ENCODE measurements at regions not wholly inside any gene's neighbourhood (a gene's known extent, or its start where the extent isn't known, plus 50 kb on each side); places are given as distances from the start of the nearest gene placed in this dataset.
"Not testable (repeated sequence)": the region's sequence is repeated elsewhere in the genome, so short reads cannot be mapped to it uniquely, and the experiment has no call there.

GRCh38 chr5:145015146-145015545 is 820.0 kb downstream of the PRELID2 start:
- Mint-ChIP-seq H3K27me3 (no peaks in the 10 kb centered on the region), H3K9me3 (no peaks in the 10 kb centered on the region), H3K36me3 (ENCODE audit: low read depth) (no peaks in the 10 kb centered on the region), H3K27ac (no peak overlapping the region), H3K4me3 (no peak overlapping the region), H3K4me1 (no peaks in the 10 kb centered on the region)
- CTCF ChIA-PET: no interaction called here
- DNase-seq: no peak
- POLR2A ChIA-PET: no interaction called here

- Mint-ChIP-seq H3K9me3 (no peaks in the 10 kb centered on the region), H3K36me3 (ENCODE audit: low read depth) (no peaks in the 10 kb centered on the region), H3K4me3 (no peak overlapping the region), H3K4me1 (no peaks in the 10 kb centered on the region), H3K27me3 (no peaks in the 10 kb centered on the region), H3K27ac (no peak overlapping the region)
- DNase-seq: no peak
- ChIA-PET POLR2A (no interaction called here), CTCF (no interaction called here)
Observed at GRCh38 chr5:145014109-145014508, 821.0 kb downstream of the PRELID2 start.

GRCh38 chr5:145010834-145011233 is 824.3 kb downstream of the PRELID2 start:
- DNase-seq: no peak
- ChIA-PET CTCF (no interaction called here), POLR2A (no interaction called here)
- Mint-ChIP-seq H3K4me3 (no peak overlapping the region), H3K9me3 (no peaks in the 10 kb centered on the region), H3K4me1 (no peaks in the 10 kb centered on the region), H3K36me3 (ENCODE audit: low read depth) (no peaks in the 10 kb centered on the region), H3K27me3 (no peaks in the 10 kb centered on the region), H3K27ac (no peak overlapping the region)

GRCh38 chr5:145008876-145009530 is 826.1 kb downstream of the PRELID2 start:
- H3K4me3 Mint-ChIP-seq: no peak overlapping the region

GRCh38 chr5:144994356-144994755 is 823.7 kb downstream of the KCTD16 start:
- H3K9me3 Mint-ChIP-seq; H3K36me3 Mint-ChIP-seq (ENCODE audit: low read depth); H3K27me3 Mint-ChIP-seq; POLR2A ChIA-PET; H3K4me3 Mint-ChIP-seq; H3K4me1 Mint-ChIP-seq; DNase-seq; CTCF ChIA-PET; H3K27ac Mint-ChIP-seq: not testable (repeated sequence)

More at GRCh38 chr5:145008876-145009530, 826.1 kb downstream of the PRELID2 start:
- no peaks in the 10 kb centered on the region for H3K36me3 Mint-ChIP-seq (ENCODE audit: low read depth)
- DNase-seq: no peak
- no peaks in the 10 kb centered on the region for H3K9me3 Mint-ChIP-seq
- H3K27ac Mint-ChIP-seq: no peak overlapping the region
- CTCF ChIA-PET: no interaction called here
- no peaks in the 10 kb centered on the region for H3K4me1 Mint-ChIP-seq
- POLR2A ChIA-PET: no interaction called here
- H3K27me3 Mint-ChIP-seq: no peaks in the 10 kb centered on the region

- Mint-ChIP-seq H3K4me1 (no peaks in the 10 kb centered on the region), H3K4me3 (no peak overlapping the region), H3K27ac (no peak overlapping the region), H3K9me3 (peaks cover 8% of the 10 kb centered on the region), H3K27me3 (no peaks in the 10 kb centered on the region), H3K36me3 (ENCODE audit: low read depth) (no peaks in the 10 kb centered on the region)
- DNase-seq: no peak
- POLR2A ChIA-PET: no interaction called here
- CTCF ChIA-PET: no interaction called here
Observed at GRCh38 chr5:144983101-144983500, 812.4 kb downstream of the KCTD16 start.

GRCh38 chr5:144979516-144980264 is 809.0 kb downstream of the KCTD16 start:
- ChIA-PET POLR2A (no interaction called here), CTCF (no interaction called here)
- no peak overlapping the region for H3K4me3 Mint-ChIP-seq

GRCh38 chr5:144972317-144972716 is 801.6 kb downstream of the KCTD16 start:
- CTCF ChIA-PET: no interaction called here
- no peaks in the 10 kb centered on the region for H3K36me3 Mint-ChIP-seq (ENCODE audit: low read depth)
- no peaks in the 10 kb centered on the region for H3K4me1 Mint-ChIP-seq

More at GRCh38 chr5:144979516-144980264, 809.0 kb downstream of the KCTD16 start:
- DNase-seq: no peak
- Mint-ChIP-seq H3K36me3 (ENCODE audit: low read depth) (no peaks in the 10 kb centered on the region), H3K4me1 (no peaks in the 10 kb centered on the region), H3K27ac (no peak overlapping the region), H3K9me3 (no peaks in the 10 kb centered on the region), H3K27me3 (no peaks in the 10 kb centered on the region)

GRCh38 chr5:144971108-144971850 is 800.6 kb downstream of the KCTD16 start:
- CTCF ChIA-PET: no interaction called here
- no peaks in the 10 kb centered on the region for H3K27me3 Mint-ChIP-seq
- no peak overlapping the region for H3K27ac Mint-ChIP-seq
- H3K4me3 Mint-ChIP-seq: no peak overlapping the region
- no peaks in the 10 kb centered on the region for H3K36me3 Mint-ChIP-seq (ENCODE audit: low read depth)
- peaks cover 5% of the 10 kb centered on the region for H3K9me3 Mint-ChIP-seq
- no peak for DNase-seq
- no peaks in the 10 kb centered on the region for H3K4me1 Mint-ChIP-seq
- POLR2A ChIA-PET: no interaction called here

More at GRCh38 chr5:144972317-144972716, 801.6 kb downstream of the KCTD16 start:
- POLR2A ChIA-PET: no interaction called here
- DNase-seq: no peak
- Mint-ChIP-seq H3K27ac (no peak overlapping the region), H3K27me3 (no peaks in the 10 kb centered on the region), H3K9me3 (peaks cover 5% of the 10 kb centered on the region), H3K4me3 (no peak overlapping the region)

GRCh38 chr5:144960296-144960695 is 789.6 kb downstream of the KCTD16 start:
- no peak for DNase-seq
- Mint-ChIP-seq H3K4me3 (no peak overlapping the region), H3K36me3 (ENCODE audit: low read depth) (no peaks in the 10 kb centered on the region), H3K27ac (no peak overlapping the region), H3K4me1 (no peaks in the 10 kb centered on the region), H3K9me3 (peaks cover 4% of the 10 kb centered on the region), H3K27me3 (no peaks in the 10 kb centered on the region)
- ChIA-PET CTCF (no interaction called here), POLR2A (no interaction called here)

- Mint-ChIP-seq H3K4me3 (no peak overlapping the region), H3K36me3 (ENCODE audit: low read depth) (no peaks in the 10 kb centered on the region), H3K9me3 (peaks cover 2% of the 10 kb centered on the region), H3K4me1 (no peaks in the 10 kb centered on the region), H3K27ac (no peak overlapping the region), H3K27me3 (no peaks in the 10 kb centered on the region)
- ChIA-PET POLR2A (no interaction called here), CTCF (no interaction called here)
- DNase-seq: no peak
Observed at GRCh38 chr5:144958002-144958401, 787.3 kb downstream of the KCTD16 start.

GRCh38 chr5:144950996-144951395 is 780.3 kb downstream of the KCTD16 start:
- Mint-ChIP-seq H3K9me3 (peaks cover 4% of the 10 kb centered on the region), H3K4me3 (no peak overlapping the region), H3K4me1 (no peaks in the 10 kb centered on the region), H3K36me3 (ENCODE audit: low read depth) (no peaks in the 10 kb centered on the region), H3K27me3 (no peaks in the 10 kb centered on the region), H3K27ac (no peak overlapping the region)
- no peak for DNase-seq
- ChIA-PET CTCF (no interaction called here), POLR2A (no interaction called here)

- DNase-seq: no peak
- no peak overlapping the region for H3K4me3 Mint-ChIP-seq
- no peaks in the 10 kb centered on the region for H3K4me1 Mint-ChIP-seq
- H3K36me3 Mint-ChIP-seq (ENCODE audit: low read depth): no peaks in the 10 kb centered on the region
- H3K9me3 Mint-ChIP-seq: peaks cover 4% of the 10 kb centered on the region
- H3K27me3 Mint-ChIP-seq: no peaks in the 10 kb centered on the region
- H3K27ac Mint-ChIP-seq: no peak overlapping the region
- POLR2A ChIA-PET: no interaction called here
- CTCF ChIA-PET: no interaction called here
Observed at GRCh38 chr5:144947023-144947422, 776.4 kb downstream of the KCTD16 start.

GRCh38 chr5:144945503-144945902 is 774.8 kb downstream of the KCTD16 start:
- CTCF ChIA-PET: no interaction called here
- H3K4me3 Mint-ChIP-seq: no peak overlapping the region

More at GRCh38 chr5:144945503-144945902, 774.8 kb downstream of the KCTD16 start:
- no peaks in the 10 kb centered on the region for H3K27me3 Mint-ChIP-seq
- POLR2A ChIA-PET: no interaction called here
- H3K9me3 Mint-ChIP-seq: peaks cover 4% of the 10 kb centered on the region
- H3K4me1 Mint-ChIP-seq: no peaks in the 10 kb centered on the region
- DNase-seq: no peak
- H3K27ac Mint-ChIP-seq: no peak overlapping the region
- no peaks in the 10 kb centered on the region for H3K36me3 Mint-ChIP-seq (ENCODE audit: low read depth)
